AG04449 (cell line): ENCODE measurements at regions not wholly inside any gene's neighbourhood (a gene's known extent, or its start where the extent isn't known, plus 50 kb on each side); places are given as distances from the start of the nearest gene placed in this dataset.

Experiments
- CTCF ChIA-PET: fragments of 350-600 bp; formaldehyde crosslinking; extraction: SDS; loops from one replicate; lab custom pipeline; 2021; ENCODE audit warnings: antibody characterized with exemption; lab: Yijun Ruan, JAX
- POLR2A ChIA-PET: fragments of 400-600, 350-600 bp; formaldehyde crosslinking; extraction: SDS; loops from one replicate; lab custom pipeline; 2020; ENCODE audit warnings: antibody characterized with exemption, inconsistent platforms; lab: Yijun Ruan, JAX
- DNase-seq: peaks from one replicate; pipeline ENCODE4 v3.0.0-alpha.2; 2010; ENCODE audit warnings: low read depth, low spot score
- H3K4me3 ChIP-seq: 2 replicates; pipeline ENCODE4 v1.5.1; 2011; ENCODE audit warnings: low read depth, mild to moderate bottlenecking, control low read depth, low read length
- CTCF ChIP-seq: IDR thresholded peaks from one replicate; pipeline ENCODE4 v1.5.1; 2011; ENCODE audit warnings: mild to moderate bottlenecking, moderate library complexity, low read length, control low read depth, inconsistent platforms; ENCODE audit not compliant: insufficient read depth; ENCODE audit errors: missing control alignments

DNA sequence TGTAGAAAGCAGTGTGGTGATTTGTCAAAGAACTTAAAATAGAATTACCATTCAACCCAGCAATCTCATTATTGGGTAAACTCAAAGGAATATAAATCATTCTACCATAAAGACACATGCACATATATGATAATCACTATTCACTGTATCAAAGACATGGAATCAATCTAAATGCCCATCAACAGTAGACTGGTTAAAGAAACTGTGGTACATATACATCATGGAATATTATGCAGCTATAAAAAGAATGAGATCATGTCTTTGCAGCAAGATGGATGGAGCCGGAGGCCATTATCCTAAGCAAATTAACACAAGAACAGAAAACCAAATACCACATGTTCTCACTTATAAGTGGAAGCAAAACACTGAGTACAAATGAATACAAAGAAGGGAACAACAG, 281.5 kb upstream of the MAGI2 start:
- no peak for TF ChIP-seq CTCF
- no peak for DNase-seq
- ChIA-PET POLR2A (no interaction called here), CTCF (no interaction called here)
- H3K4me3 ChIP-seq: no peak overlapping the region

DNA sequence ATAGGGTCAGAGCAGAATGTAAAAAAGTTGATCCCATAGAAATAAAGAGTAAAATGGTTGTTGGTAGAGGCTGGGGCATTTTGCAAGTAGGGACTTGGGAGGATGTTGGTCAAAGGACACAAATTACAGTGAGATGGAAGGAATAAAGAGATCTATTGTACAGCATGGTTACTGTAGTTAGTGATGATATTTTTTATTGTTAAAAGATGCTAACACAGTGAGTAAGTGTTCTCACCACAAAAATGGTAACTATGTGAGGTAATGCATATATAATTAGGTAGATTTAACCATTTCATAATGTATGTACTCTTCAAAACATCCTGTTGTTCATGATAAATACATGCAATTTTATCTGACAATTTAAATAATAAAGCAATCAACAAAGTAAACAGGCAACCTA, 280.7 kb upstream of the MAGI2 start:
- POLR2A ChIA-PET: no interaction called here

DNA sequence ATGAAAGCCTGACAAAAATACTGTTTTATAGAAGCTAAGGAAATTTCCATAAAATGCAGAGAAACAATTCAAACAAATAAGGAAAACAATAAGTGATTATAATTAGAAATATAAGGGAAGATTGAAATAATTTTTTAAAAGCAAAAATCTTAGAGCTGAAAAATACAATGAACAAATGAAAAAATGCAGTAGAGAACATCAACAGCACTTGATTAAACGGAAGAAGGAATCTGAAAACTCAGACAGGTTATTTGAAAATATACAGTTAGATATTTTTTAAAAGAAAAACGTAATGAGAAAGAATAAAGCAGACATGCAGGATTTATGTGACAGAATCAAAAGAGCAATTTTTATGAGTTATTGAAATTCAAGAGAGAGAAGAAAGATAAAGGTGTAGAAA, 279.1 kb upstream of the MAGI2 start:
- TF ChIP-seq CTCF: no peak
- no peak overlapping the region for H3K4me3 ChIP-seq
- ChIA-PET CTCF (no interaction called here), POLR2A (no interaction called here)
- DNase-seq: no peak

More for the DNA sequence above, 280.7 kb upstream of the MAGI2 start:
- CTCF ChIA-PET: no interaction called here
- TF ChIP-seq CTCF: no peak
- no peak overlapping the region for H3K4me3 ChIP-seq
- DNase-seq: no peak

DNA sequence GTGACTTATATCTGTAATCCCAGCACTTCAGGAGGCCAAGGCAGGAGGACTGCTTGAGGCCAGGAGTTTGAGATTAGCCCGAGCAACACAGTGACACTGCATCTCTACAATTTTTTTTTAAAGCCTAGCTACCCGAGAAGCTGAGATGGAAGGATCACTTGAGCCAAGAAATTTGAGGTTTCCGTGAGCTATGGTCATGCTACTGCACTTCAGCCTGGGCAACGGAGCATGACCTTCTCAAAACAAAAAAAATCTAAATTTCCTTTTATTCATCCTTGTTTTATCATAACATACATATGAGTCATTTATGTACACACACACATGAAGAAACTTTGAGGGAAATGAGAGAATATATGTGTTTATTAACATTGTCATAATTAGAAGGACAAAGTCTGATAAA, 277.5 kb upstream of the MAGI2 start:
- CTCF ChIA-PET: no interaction called here
- POLR2A ChIA-PET: no interaction called here

DNA sequence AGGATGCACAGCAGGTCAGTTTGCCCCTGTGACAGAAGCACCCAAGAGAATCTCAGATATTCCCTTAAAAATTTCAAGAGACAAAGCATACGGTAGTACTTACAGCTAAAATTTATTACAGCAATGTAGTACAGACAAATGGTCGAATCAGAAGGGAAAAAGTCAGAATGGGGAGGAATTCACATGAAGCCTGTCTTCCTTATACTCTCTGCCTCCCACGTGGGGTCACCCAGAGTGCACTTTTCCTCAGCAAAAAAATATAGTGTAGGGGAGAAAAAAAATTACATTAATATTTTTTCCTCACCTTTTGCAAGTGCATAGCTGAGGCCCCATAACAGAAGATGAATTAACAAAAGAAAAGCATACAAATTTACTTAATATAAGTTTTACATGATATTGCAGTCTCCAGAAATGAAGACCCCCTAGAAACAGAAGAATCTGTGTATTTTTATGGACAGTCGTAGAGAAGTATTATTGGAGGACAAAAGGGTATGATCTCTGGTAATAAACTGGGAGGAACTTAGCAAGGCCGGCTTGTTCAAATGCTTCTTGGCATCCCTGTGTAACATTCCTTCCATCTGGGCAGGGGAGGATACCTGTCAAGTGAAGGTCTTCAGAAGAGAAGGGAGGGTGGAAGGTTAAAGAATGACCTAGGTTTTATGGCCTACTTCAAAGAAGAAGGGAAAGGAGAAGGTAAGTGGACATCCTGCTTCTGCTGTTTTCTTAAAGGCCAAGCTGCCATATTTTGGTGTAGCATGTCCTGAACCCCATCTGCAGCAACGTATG, 270.6 kb upstream of the MAGI2 start:
- H3K4me3 ChIP-seq: no peak overlapping the region
- no peak for DNase-seq
- ChIA-PET POLR2A (no interaction called here), CTCF (interaction anchor here (1.3 kb wide), 1 partner anchor 426 kb away, joined by 4 read pairs; no protein-coding TSS in a partner anchor)
- TF ChIP-seq CTCF: no peak

More for the DNA sequence above, 277.5 kb upstream of the MAGI2 start:
- H3K4me3 ChIP-seq: no peak overlapping the region
- TF ChIP-seq CTCF: no peak
- DNase-seq: no peak

DNA sequence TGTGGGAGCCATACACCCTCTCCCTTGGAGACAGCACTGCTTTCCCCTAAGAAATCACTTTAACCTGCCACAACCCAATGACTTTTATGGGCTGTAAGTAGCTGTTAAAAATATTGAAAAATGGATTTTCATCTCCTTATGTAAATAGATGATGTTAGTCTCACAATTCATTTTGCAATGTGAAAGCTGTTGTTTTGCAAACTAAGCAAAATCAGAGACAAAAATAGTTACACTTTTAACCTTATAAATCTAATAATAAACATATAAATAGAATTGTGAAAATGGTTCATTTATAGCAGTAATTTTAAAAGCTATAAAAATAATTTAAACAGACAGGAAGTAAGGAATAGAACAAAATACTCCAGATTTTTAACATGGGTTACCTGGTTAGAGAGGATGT, 268.8 kb upstream of the MAGI2 start:
- POLR2A ChIA-PET: no interaction called here
- CTCF ChIA-PET: interaction anchor here (0.8 kb wide), 1 partner anchor 326 kb away, joined by 3 read pairs; no protein-coding TSS in a partner anchor
- TF ChIP-seq CTCF: no peak
- no peak overlapping the region for H3K4me3 ChIP-seq
- DNase-seq: no peak
